ENCODE measurements at regions not wholly inside any gene's neighbourhood (a gene's known extent, or its start where the extent isn't known, plus 50 kb on each side); places are given as distances from the start of the nearest gene placed in this dataset.

GRCh38 chr14:82935691-82936090 is 1402.0 kb upstream of the SEL1L start:
- TF ChIP-seq EZH2 (IDR thresholded peaks at IDR 0.05; ENCODE audit: insufficient read depth, poor library complexity, severe bottlenecking) (no peak), EZH2phosphoT487 (IDR thresholded peaks at IDR 0.05; ENCODE audit: insufficient read depth, low read depth) (no peak)
